Trophoblast cell (in vitro differentiated cells and primary cell): ENCODE measurements at regions not wholly inside any gene's neighbourhood (a gene's known extent, or its start where the extent isn't known, plus 50 kb on each side); places are given as distances from the start of the nearest gene placed in this dataset.

ENCODE experiments used
- DNase-seq, 2 donors: peaks; one replicate each; pipeline ENCODE4 v3.0.0-alpha.2; 2016
- H2AFZ ChIP-seq: 2 replicates; pipeline ENCODE4 v1.6.1; 2013; ENCODE audit warnings: low read length, moderate library complexity, mild to moderate bottlenecking; ENCODE audit not compliant: insufficient read depth, poor library complexity
- H2AK5ac ChIP-seq: 2 replicates; pipeline ENCODE4 v1.6.1; 2013; ENCODE audit warnings: mild to moderate bottlenecking, low read length
- H2BK120ac ChIP-seq: 2 replicates; pipeline ENCODE4 v1.6.1; 2013; ENCODE audit warnings: low read length, mild to moderate bottlenecking, moderate library complexity; ENCODE audit not compliant: insufficient read depth, poor library complexity
- H2BK12ac ChIP-seq: 2 replicates; pipeline ENCODE4 v1.6.1; 2013; ENCODE audit warnings: mild to moderate bottlenecking, low read length, moderate library complexity
- H2BK5ac ChIP-seq: 2 replicates; pipeline ENCODE4 v1.6.1; 2013; ENCODE audit warnings: low read length, low read depth, moderate library complexity, mild to moderate bottlenecking; ENCODE audit not compliant: poor library complexity
- H3K14ac ChIP-seq: 2 replicates; pipeline ENCODE4 v1.6.1; 2013; ENCODE audit warnings: mild to moderate bottlenecking, low read length
- H3K18ac ChIP-seq: 2 replicates; pipeline ENCODE4 v1.6.1; 2013; ENCODE audit warnings: mild to moderate bottlenecking, low read length
- H3K23ac ChIP-seq: 2 replicates; pipeline ENCODE4 v1.6.1; 2013; ENCODE audit warnings: low read length
- H3K27ac ChIP-seq: 2 replicates; pipeline ENCODE4 v1.5.1; 2013; ENCODE audit warnings: low read depth, mild to moderate bottlenecking, inconsistent platforms, low read length, moderate library complexity
- H3K27me3 ChIP-seq: 2 replicates; pipeline ENCODE4 v1.6.1; 2013; ENCODE audit warnings: inconsistent platforms, mild to moderate bottlenecking, low read length, moderate library complexity; ENCODE audit not compliant: insufficient read depth
- H3K36me3 ChIP-seq, 2 experiments: 1 replicate in 1 of 2; 2 replicates in 1 of 2; pipeline ENCODE4 v1.6.1; 2013; ENCODE audit warnings: low read length in 2 of 2, mild to moderate bottlenecking in 2 of 2, moderate library complexity in 1 of 2; ENCODE audit not compliant: insufficient read depth in 2 of 2, control insufficient read depth in 1 of 2
- H3K4ac ChIP-seq: 2 replicates; pipeline ENCODE4 v1.6.1; 2013; ENCODE audit warnings: low read depth, mild to moderate bottlenecking, low read length, moderate library complexity
- H3K4me1 ChIP-seq, 2 experiments: 1 replicate in 1 of 2; 2 replicates in 1 of 2; pipeline ENCODE4 v1.6.1; 2013; ENCODE audit warnings: low read length in 2 of 2, mild to moderate bottlenecking in 2 of 2, moderate library complexity in 1 of 2; ENCODE audit not compliant: insufficient read depth in 2 of 2, control insufficient read depth in 1 of 2
- H3K4me2 ChIP-seq: 2 replicates; pipeline ENCODE4 v1.6.1; 2013; ENCODE audit warnings: inconsistent platforms, mild to moderate bottlenecking, low read length, moderate library complexity
- H3K4me3 ChIP-seq: 2 replicates; pipeline ENCODE4 v1.5.1; 2013; ENCODE audit warnings: mild to moderate bottlenecking, low read depth, low read length, inconsistent platforms
- H3K79me1 ChIP-seq: one replicate; pipeline ENCODE4 v1.6.1; 2013; ENCODE audit warnings: low read length
- H3K79me2 ChIP-seq: 2 replicates; pipeline ENCODE4 v1.6.1; 2013; ENCODE audit warnings: low read length, mild to moderate bottlenecking; ENCODE audit not compliant: control insufficient read depth, insufficient read depth, poor library complexity
- H3K9ac ChIP-seq: 2 replicates; pipeline ENCODE4 v1.6.1; 2013; ENCODE audit warnings: mild to moderate bottlenecking, low read length
- H3K9me3 ChIP-seq: 2 replicates; pipeline ENCODE4 v1.6.1; 2013; ENCODE audit warnings: low read depth, mild to moderate bottlenecking, control low read depth, inconsistent platforms, low read length; ENCODE audit not compliant: insufficient read depth
- H4K12ac ChIP-seq: 2 replicates; pipeline ENCODE4 v1.6.1; 2013; ENCODE audit warnings: low read depth, mild to moderate bottlenecking, low read length, moderate library complexity
- H4K8ac ChIP-seq: 2 replicates; pipeline ENCODE4 v1.6.1; 2013; ENCODE audit warnings: low read depth, mild to moderate bottlenecking, low read length, moderate library complexity
- H4K91ac ChIP-seq: one replicate; pipeline ENCODE4 v1.6.1; 2013; ENCODE audit warnings: low read depth, mild to moderate bottlenecking, low read length, moderate library complexity
- WGBS: extraction: QIAGEN DNeasy Blood & Tissue Kit; methylation state at CpG from one replicate; pipeline ENCODE4 v1.1.7; 2013; ENCODE audit warnings: missing lambda C conversion rate; ENCODE audit not compliant: insufficient read length, insufficient coverage; ENCODE audit errors: extremely low coverage; 5-methylcytosine and 5-hydroxymethylcytosine counted together

DNA sequence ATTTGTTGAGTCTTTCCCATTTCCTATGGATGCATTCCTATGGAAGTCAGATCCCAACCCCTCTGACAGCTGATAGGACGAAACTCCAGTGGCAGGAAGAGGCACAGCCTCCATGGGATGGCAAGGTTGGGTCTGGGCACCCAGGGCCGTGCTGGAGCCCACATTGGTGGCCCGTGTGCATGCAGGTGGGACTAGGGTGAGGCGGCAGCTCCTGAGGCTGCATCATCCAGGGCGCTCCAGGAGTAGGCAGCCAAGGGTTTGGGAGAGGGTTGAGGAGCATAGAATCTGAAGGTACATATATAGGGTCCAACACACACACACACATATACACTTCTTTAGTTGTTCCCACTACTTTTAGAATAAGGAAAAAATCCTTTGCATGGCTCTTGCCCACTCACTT lies 81.4 kb upstream of the BMPER start:
- Histone ChIP-seq H2AFZ (no peak overlapping the region), H3K4ac (no peak overlapping the region), H3K4me3 (no peak overlapping the region), H3K14ac (no peak overlapping the region), H2BK12ac (no peak overlapping the region), H3K9ac (no peak overlapping the region), H3K4me1 (no peaks in the 10 kb centered on the region), H3K23ac (no peak overlapping the region), H3K36me3 (no peaks in the 10 kb centered on the region), H3K79me1 (no peaks in the 10 kb centered on the region), H2BK5ac (no peak overlapping the region), H4K12ac (no peak overlapping the region), H4K91ac (no peak overlapping the region), H2AK5ac (no peak overlapping the region), H2BK120ac (no peak overlapping the region), H4K8ac (no peak overlapping the region), H3K18ac (no peak overlapping the region), H3K4me2 (no peak overlapping the region), H3K27ac (no peak overlapping the region), H3K27me3 (no peaks in the 10 kb centered on the region), H3K9me3 (no peaks in the 10 kb centered on the region), H3K79me2 (no peaks in the 10 kb centered on the region)
- DNase-seq: no peak
- no CpG with 5 or more reads among the region's 5 CpGs for WGBS

DNA sequence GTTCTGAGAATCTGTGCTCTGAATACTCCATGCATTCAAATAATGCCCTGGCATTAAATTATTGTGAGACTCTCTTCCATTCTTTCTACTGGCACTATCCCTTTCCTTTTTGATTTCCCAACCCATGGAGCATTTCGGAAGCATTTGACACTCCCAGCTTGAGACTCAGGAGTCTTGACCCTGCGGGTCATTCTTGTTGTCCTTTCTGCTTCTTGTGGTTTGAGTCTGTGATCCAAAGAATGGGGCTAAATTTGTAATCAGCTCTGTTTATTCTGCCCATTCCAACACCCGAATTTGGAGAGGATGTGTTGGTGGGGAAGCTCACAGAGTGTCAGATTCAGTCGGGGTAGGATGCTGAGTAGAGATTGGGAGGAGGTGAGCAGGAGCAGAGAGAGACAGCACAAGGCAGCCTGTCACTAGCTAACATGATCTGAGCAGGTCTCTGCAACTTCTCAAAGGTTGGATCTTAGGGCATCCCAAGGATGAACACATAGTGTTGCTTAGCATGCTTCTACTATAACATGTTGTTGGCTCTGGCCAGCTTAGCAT lies 80.4 kb upstream of the BMPER start:
- Histone ChIP-seq H3K79me1 (no peaks in the 10 kb centered on the region), H3K9me3 (no peaks in the 10 kb centered on the region)

GRCh38 chr7:33825644-33826043 lies 79.7 kb upstream of the BMPER start:
- no peak overlapping the region for H3K23ac ChIP-seq
- H3K4me3 ChIP-seq: no peak overlapping the region
- H3K79me2 ChIP-seq: no peaks in the 10 kb centered on the region
- H2BK120ac ChIP-seq: no peak overlapping the region
- no peak overlapping the region for H3K18ac ChIP-seq
- H4K8ac ChIP-seq: no peak overlapping the region
- no peak overlapping the region for H2BK5ac ChIP-seq
- no peaks in the 10 kb centered on the region for H3K4me1 ChIP-seq
- H3K27me3 ChIP-seq: no peaks in the 10 kb centered on the region
- no peak overlapping the region for H3K4ac ChIP-seq
- no peak overlapping the region for H3K9ac ChIP-seq
- no peak overlapping the region for H3K4me2 ChIP-seq
- no CpG with 5 or more reads among the region's 1 CpG for WGBS
- H3K9me3 ChIP-seq: peaks cover 2% of the 10 kb centered on the region
- no peak overlapping the region for H4K12ac ChIP-seq
- no peak for DNase-seq
- H4K91ac ChIP-seq: no peak overlapping the region
- no peak overlapping the region for H2AFZ ChIP-seq
- no peak overlapping the region for H3K27ac ChIP-seq
- H3K36me3 ChIP-seq: no peaks in the 10 kb centered on the region
- no peak overlapping the region for H2BK12ac ChIP-seq
- no peak overlapping the region for H2AK5ac ChIP-seq
- H3K14ac ChIP-seq: no peak overlapping the region
- H3K79me1 ChIP-seq: no peaks in the 10 kb centered on the region

More for the DNA sequence above, 80.4 kb upstream of the BMPER start:
- Histone ChIP-seq H3K9ac (no peak overlapping the region), H4K91ac (no peak overlapping the region), H3K14ac (no peak overlapping the region), H2AFZ (no peak overlapping the region), H3K36me3 (no peaks in the 10 kb centered on the region), H3K4me2 (no peak overlapping the region), H3K27ac (no peak overlapping the region), H3K4me1 (no peaks in the 10 kb centered on the region), H2AK5ac (no peak overlapping the region), H3K18ac (no peak overlapping the region), H2BK12ac (no peak overlapping the region), H3K4ac (no peak overlapping the region), H4K8ac (no peak overlapping the region), H2BK120ac (no peak overlapping the region), H2BK5ac (no peak overlapping the region), H3K27me3 (no peaks in the 10 kb centered on the region), H4K12ac (no peak overlapping the region), H3K4me3 (no peak overlapping the region), H3K79me2 (no peaks in the 10 kb centered on the region), H3K23ac (no peak overlapping the region)
- WGBS: no CpG with 5 or more reads among the region's 4 CpGs
- DNase-seq: no peak

GRCh38 chr7:33829536-33829935 lies 75.8 kb upstream of the BMPER start:
- no peak overlapping the region for H3K4ac ChIP-seq
- no peak overlapping the region for H3K14ac ChIP-seq
- H4K91ac ChIP-seq: no peak overlapping the region
- H3K9ac ChIP-seq: no peak overlapping the region
- no peak overlapping the region for H4K12ac ChIP-seq
- no peaks in the 10 kb centered on the region for H3K79me1 ChIP-seq
- DNase-seq: no peak
- peaks cover 2% of the 10 kb centered on the region for H3K9me3 ChIP-seq
- no peaks in the 10 kb centered on the region for H3K36me3 ChIP-seq
- no peak overlapping the region for H3K23ac ChIP-seq
- no peaks in the 10 kb centered on the region for H3K4me1 ChIP-seq
- H3K4me3 ChIP-seq: no peak overlapping the region
- H3K4me2 ChIP-seq: no peak overlapping the region
- no peak overlapping the region for H2BK12ac ChIP-seq
- H2BK5ac ChIP-seq: no peak overlapping the region
- no peak overlapping the region for H4K8ac ChIP-seq
- no peak overlapping the region for H3K27ac ChIP-seq
- no peaks in the 10 kb centered on the region for H3K27me3 ChIP-seq
- H3K18ac ChIP-seq: no peak overlapping the region
- no peak overlapping the region for H2BK120ac ChIP-seq
- no peaks in the 10 kb centered on the region for H3K79me2 ChIP-seq
- WGBS: no CpG with 5 or more reads among the region's 4 CpGs
- H2AFZ ChIP-seq: no peak overlapping the region
- H2AK5ac ChIP-seq: no peak overlapping the region
